GM18507 (cell line): ENCODE measurements at regions not wholly inside any gene's neighbourhood (a gene's known extent, or its start where the extent isn't known, plus 50 kb on each side); places are given as distances from the start of the nearest gene placed in this dataset.
"Not testable (repeated sequence)": the region's sequence is repeated elsewhere in the genome, so short reads cannot be mapped to it uniquely, and the experiment has no call there.

Source experiments
- DNase-seq: peaks from one replicate; pipeline ENCODE4 v3.0.0; 2011; ENCODE audit warnings: low read depth; ENCODE audit not compliant: insufficient read length; ENCODE audit errors: extremely low spot score
- FAIRE-seq: peaks from 2 replicates; lab custom pipeline; 2011; peaks lifted over from hg19 to GRCh38; lab: Jason Lieb, UNC

DNA sequence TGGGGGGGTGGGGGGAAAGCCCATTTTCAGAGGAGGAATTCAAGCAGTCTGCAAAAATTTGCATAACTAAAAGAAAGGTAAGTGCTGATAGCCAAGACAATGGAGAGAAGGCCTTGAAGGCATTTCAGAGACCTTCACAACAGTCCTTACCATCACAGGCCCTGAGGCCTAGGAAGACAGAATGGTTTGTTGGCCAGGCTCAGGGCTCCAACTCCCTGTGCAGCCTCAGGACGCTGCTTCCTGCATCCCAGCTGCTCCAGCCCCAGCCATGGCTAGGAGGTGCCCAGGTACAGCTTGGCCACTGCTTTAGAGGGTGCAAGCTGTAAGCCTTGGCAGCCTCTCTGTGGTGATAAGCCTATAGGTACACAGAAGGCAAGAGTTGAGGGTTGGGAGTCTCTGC, 571.6 kb downstream of the MATN1 start:
- FAIRE-seq, result no peak
- no peak for DNase-seq

DNA sequence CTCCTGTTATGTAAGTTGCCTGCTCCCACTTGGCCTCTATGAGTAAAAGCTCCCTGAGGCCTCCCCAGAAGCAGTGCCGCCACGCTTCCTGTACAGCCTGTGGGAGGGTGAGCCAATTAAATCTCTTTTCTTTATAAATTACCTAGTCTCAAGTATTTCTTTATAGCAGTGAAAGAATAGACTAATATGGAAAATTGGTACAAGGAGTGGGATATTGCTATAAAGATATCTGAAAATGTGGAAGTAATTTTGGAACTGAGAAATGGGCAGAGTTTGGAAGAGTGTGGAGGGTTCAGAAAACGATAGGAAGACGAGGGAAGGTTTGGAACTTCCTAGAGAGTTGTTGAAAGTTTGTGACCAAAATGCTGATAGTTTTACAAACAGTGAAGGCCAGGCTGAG, 572.3 kb downstream of the MATN1 start:
- DNase-seq, result no peak
- FAIRE-seq, result no peak

GRCh38 chr1:30149226-30149625, 574.2 kb downstream of the MATN1 start:
- DNase-seq (no peak), FAIRE-seq (no peak)

- FAIRE-seq, result no peak
- DNase-seq, result no peak
Measured at GRCh38 chr1:30148676-30149075, 574.7 kb downstream of the MATN1 start.

DNA sequence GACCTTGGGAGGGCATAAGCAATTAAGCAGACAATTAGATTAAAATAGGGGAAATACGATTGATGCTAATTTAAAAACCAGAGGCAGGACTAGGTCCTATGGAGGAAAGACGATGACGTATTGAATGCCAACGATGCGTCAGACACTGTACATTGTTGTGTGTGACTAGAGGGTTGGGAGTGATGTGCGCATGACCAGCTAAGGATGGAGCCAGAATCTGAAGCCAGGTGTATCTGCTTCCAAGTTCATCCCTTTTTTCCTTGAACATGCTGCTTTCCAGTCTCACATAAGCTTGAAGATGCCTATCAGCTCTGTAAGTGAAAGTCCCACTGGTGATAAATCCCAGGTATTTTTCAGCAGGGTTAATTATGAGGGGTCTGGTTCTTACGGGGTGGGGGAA, 576.2 kb downstream of the MATN1 start:
- FAIRE-seq (no peak), DNase-seq (no peak)

- DNase-seq (no peak), FAIRE-seq (no peak)
Measured at GRCh38 chr1:30146448-30146847, 576.9 kb downstream of the MATN1 start.

DNA sequence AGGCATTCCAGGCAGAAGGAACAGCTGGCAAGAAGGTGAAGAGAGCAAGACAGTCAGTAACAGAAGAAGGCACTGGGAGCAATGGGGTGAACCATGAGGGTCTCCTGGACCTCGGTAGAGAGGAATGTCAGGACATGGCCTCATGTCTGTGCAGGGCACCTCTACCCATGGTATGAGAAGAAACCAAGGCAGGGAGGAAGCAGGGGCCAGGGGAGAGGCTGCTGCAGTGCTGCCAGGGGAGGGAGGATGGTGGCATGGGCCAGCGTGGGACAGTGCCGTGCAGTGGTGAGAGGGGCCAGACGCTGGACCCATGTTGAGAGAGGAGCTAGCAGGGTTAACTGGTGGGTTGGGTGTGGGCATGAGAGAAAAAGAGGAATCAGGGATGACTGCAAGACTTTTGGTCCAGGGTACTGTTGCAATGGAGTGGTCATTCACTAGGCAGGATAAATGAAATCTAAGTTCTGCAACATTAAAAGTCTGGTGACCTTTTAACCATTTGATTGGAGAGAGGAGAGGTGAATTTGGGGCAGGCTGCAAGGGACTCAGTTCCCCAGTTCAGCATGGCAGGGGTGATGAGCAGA, 577.6 kb downstream of the MATN1 start:
- FAIRE-seq (no peak), DNase-seq (no peak)

- FAIRE-seq (no peak), DNase-seq (no peak)
Measured at GRCh38 chr1:30144831-30145230, 578.6 kb downstream of the MATN1 start.

- FAIRE-seq (no peak), DNase-seq (no peak)
Measured at GRCh38 chr1:30143517-30143916, 579.9 kb downstream of the MATN1 start.

GRCh38 chr1:30140566-30140965, 582.8 kb downstream of the MATN1 start:
- FAIRE-seq (no peak), DNase-seq (no peak)

DNA sequence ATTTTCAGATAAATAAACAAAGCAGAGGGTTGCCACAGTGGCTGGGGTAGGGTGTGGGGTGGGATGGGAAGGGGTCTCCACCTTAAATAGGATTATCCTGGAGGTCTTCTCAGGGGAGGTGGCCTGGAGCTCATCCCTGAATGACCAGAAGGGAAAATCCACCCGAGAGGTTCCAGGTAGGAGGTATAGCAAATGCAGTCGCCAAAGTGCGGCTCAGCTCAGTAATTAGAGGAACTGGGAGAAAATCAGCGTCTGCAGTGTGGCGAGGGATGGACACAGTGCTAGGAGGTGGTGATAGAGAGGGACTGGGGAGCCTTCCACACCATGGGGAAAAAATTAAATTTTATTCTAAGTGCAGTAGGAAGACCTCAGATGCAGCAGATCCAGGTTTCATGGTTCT, 584.5 kb downstream of the MATN1 start:
- DNase-seq (no peak), FAIRE-seq (no peak)

GRCh38 chr1:30137001-30137400, 586.4 kb downstream of the MATN1 start:
- DNase-seq, result no peak

DNA sequence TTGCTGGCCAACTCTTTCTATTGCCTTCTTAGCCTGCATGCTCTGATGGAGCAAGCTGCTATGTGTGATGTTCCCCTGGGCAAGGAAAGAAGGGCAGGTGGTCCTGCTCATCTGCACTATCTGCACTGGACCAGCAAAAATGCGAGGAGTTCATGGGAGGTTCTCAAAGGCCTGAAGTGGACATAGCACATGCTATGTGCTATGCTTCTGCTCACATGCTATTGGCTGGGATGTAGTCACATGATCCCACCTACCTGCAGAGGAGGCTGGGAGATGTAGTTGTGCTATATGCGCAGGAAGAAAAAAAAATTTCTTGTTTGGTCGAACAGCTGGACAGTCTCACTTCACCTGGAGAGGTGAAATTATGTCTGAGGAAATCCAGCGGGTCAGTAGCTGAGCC, 587.7 kb downstream of the MATN1 start:
- FAIRE-seq, result no peak
- DNase-seq, result no peak

More at GRCh38 chr1:30137001-30137400, 586.4 kb downstream of the MATN1 start:
- FAIRE-seq, result no peak

DNA sequence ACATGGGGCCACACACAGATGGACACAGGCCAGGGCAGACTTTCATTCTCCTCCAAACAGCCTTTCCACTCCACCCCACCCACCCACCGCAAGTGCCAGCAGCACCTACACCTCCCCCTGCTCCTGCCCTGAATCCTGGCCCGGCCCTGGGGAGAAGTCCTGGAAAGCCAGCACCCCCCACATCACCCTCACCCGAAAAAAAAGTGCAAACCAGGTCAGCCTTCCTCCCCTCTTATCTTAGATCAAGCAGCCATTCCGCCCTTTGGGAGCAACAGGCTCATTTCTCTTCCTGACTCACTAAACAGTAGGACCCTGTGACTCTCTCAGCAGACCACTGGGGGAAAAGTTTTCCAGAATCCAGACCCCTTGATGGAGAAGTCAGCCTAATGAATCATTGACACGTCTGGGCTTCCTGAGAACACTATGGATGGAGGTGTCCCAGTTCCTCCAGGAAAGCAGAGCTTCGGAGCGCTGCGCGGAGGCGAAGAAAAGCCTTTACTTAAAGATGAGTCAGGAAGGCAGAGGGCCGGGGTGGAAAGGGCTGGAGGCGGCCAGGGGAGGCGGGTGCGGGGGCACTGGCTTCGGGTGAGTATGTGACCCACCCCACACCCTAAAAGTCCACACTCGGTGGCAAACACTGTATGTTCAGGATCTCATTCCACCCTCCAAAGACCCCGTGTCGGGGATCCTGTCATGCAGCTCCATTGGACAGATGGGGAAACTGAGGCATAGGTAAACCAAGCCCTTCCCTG, 588.7 kb downstream of the MATN1 start:
- FAIRE-seq, result no peak

GRCh38 chr1:30133414-30134055, 589.9 kb downstream of the MATN1 start:
- DNase-seq (no peak), FAIRE-seq (no peak)

More for the DNA sequence above, 588.7 kb downstream of the MATN1 start:
- no peak for DNase-seq

DNA sequence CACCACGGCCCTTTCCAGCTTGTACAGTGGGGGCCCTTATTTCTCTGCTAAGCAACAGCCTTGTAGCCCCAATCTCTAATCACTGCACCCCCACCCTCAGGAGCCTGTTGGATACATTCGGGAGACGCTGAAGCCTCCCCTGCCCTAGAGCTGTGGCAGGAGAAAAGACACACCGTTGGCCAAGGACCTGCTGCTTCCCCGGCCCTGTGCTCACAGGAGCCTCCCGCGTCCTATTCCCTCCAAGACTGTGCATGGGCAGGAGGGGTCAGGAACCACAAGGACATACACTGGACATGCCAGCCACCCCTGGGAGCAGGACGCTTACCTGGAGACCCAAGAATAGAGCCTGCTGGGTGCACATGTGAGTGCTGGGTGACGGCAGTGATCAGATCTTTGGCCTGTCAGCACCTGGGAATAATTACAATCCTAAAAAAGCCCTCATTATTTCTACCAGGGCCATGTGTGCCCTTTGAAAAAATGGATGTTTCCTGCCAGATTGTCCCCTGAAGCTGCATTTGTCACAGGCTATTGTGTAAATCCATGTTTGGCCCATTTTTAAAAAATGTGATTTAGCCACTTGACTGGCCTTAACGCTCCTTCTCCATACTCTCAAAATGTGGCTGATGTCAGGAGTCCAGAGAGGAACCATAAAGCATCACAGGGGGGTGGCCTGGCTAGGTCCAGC, 590.6 kb downstream of the MATN1 start:
- FAIRE-seq (no peak), DNase-seq (no peak)

DNA sequence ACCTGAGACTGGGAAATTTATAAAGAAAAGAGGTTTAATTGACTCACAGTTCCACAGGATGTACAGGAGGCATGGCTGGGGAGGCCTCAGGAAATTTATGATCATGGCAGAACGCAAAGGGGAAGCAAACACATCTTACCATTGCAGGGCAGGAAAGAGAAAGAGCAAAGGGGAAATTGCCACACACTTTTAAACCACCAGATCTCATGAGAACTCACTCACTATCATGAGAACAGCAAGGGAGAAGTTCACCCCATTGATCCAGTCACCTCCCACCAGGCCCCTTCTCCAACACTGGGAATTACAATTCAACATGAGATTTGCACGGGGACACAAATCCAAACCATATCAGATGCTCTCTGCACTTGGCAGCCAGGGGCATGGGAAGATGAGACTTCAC, 592.8 kb downstream of the MATN1 start:
- not testable (repeated sequence) for FAIRE-seq, DNase-seq

DNA sequence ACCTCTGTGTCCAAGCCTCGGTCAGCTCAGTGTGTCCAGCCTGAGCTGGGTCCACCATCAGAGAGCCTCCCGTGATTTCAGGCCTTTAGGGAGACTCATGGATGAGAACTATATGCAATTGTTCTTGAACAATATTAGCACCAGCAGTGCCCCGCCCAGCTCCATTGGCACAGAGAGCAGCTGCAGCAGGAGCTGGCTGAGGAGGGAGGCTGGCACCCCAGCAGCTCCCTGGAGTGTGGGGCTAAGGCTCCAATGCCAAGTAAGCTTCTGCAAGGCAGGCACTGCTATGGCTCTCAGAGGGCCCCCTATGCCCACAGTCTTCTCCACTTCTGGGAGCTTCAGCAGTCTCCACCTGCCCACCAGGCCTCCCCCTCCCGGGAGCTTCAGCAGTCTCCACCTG, 593.3 kb downstream of the MATN1 start:
- DNase-seq, result no peak
- no peak for FAIRE-seq

- no peak for DNase-seq
- FAIRE-seq, result no peak
Measured at GRCh38 chr1:30129421-30130055, 593.8 kb downstream of the MATN1 start.

GRCh38 chr1:30129001-30129408, 594.4 kb downstream of the MATN1 start:
- no peak for FAIRE-seq
- no peak for DNase-seq
